Testis (tissue), 2 donors: ENCODE measurements at regions not wholly inside any gene's neighbourhood (a gene's known extent, or its start where the extent isn't known, plus 50 kb on each side); places are given as distances from the start of the nearest gene placed in this dataset.

Experiments used
- POLR2A ChIP-seq: fragments of 450-650 bp; IDR thresholded peaks from one replicate; pipeline ENCODE4 v1.6.1; 2017; ENCODE audit warnings: antibody characterized with exemption, mild to moderate bottlenecking, moderate library complexity
- TF ChIP-seq, protein P1 (sequence below), 3 experiments: fragments of 450-650 bp in 2 of 3; fragments of 200-600 bp in 1 of 3; sonication (generic) in 1 of 3; IDR thresholded peaks; one replicate each; pipeline ENCODE4 v1.5.1; 2016 to 2019; ENCODE audit warnings: antibody characterized with exemption in 3 of 3, mild to moderate bottlenecking in 2 of 3, moderate library complexity in 1 of 3

DNA sequence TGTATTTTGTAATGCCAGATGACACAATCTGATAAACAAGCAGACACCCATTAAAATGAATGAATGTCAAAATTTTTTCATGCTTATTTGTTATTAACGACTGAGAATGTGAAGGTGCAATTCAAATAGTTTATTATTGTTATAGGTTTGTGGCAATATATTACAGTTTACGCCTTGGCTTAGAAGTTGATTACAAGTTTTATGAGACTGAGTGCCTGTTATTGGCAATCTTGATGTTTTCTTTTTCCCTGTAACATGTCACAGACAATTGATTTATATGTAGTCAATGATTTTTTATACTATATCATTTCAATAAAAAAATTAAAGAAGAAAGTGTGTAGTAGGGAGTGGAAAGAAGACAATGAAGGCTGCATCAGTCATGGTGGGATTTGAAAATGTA lies 144.1 kb upstream of the EEF1E1 start:
- TF ChIP-seq, protein P1, sequence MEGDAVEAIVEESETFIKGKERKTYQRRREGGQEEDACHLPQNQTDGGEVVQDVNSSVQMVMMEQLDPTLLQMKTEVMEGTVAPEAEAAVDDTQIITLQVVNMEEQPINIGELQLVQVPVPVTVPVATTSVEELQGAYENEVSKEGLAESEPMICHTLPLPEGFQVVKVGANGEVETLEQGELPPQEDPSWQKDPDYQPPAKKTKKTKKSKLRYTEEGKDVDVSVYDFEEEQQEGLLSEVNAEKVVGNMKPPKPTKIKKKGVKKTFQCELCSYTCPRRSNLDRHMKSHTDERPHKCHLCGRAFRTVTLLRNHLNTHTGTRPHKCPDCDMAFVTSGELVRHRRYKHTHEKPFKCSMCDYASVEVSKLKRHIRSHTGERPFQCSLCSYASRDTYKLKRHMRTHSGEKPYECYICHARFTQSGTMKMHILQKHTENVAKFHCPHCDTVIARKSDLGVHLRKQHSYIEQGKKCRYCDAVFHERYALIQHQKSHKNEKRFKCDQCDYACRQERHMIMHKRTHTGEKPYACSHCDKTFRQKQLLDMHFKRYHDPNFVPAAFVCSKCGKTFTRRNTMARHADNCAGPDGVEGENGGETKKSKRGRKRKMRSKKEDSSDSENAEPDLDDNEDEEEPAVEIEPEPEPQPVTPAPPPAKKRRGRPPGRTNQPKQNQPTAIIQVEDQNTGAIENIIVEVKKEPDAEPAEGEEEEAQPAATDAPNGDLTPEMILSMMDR (IDR thresholded peaks at IDR 0.05) = no peak
- TF ChIP-seq POLR2A = no peak
